Stomach (tissue), 4 donors: ENCODE measurements at regions not wholly inside any gene's neighbourhood (a gene's known extent, or its start where the extent isn't known, plus 50 kb on each side); places are given as distances from the start of the nearest gene placed in this dataset.

Source experiments
- POLR2AphosphoS5 ChIP-seq, 3 donors: sonication (generic); formaldehyde crosslinking; IDR thresholded peaks; one replicate each; pipeline ENCODE4 v1.6.1; 2016; ENCODE audit warnings: antibody characterized with exemption in 3 of 3
- TF ChIP-seq, protein P1 (sequence below), 7 experiments: fragments of 450-650 bp in 4 of 7; fragments of 200-600 bp in 3 of 7; sonication (generic) in 3 of 7; IDR thresholded peaks; one replicate each; pipeline ENCODE4 v1.5.1; 2016 to 2019; ENCODE audit warnings: antibody characterized with exemption in 7 of 7, control low read depth in 2 of 7, mild to moderate bottlenecking in 1 of 7

DNA sequence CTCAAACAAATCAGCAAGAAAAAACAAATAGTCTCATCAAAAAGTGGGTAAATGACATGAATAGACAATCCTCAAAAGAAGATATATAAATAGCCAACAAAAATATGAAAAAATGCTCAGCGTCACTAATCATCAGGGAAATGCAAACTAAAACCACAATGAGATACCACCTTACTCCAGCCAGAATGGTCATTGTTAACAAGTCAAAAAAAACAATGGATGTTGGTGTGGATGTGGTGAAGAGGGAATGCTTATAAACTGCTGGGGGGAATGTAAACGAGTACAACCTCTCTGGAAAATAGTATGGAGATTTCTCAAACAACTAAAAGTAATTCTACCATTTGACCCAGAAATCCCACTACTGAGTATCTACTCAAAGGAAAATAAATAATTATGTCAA is 239.2 kb upstream of the RFC3 start:
- TF ChIP-seq, protein P1, sequence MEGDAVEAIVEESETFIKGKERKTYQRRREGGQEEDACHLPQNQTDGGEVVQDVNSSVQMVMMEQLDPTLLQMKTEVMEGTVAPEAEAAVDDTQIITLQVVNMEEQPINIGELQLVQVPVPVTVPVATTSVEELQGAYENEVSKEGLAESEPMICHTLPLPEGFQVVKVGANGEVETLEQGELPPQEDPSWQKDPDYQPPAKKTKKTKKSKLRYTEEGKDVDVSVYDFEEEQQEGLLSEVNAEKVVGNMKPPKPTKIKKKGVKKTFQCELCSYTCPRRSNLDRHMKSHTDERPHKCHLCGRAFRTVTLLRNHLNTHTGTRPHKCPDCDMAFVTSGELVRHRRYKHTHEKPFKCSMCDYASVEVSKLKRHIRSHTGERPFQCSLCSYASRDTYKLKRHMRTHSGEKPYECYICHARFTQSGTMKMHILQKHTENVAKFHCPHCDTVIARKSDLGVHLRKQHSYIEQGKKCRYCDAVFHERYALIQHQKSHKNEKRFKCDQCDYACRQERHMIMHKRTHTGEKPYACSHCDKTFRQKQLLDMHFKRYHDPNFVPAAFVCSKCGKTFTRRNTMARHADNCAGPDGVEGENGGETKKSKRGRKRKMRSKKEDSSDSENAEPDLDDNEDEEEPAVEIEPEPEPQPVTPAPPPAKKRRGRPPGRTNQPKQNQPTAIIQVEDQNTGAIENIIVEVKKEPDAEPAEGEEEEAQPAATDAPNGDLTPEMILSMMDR (IDR thresholded peaks at IDR 0.05): no peak
- no peak for TF ChIP-seq POLR2AphosphoS5 (IDR thresholded peaks at IDR 0.05)
